GM18498 (cell line): ENCODE measurements at regions not wholly inside any gene's neighbourhood (a gene's known extent, or its start where the extent isn't known, plus 50 kb on each side); places are given as distances from the start of the nearest gene placed in this dataset.

ENCODE experiments used
- ATAC-seq: cut with Tn5 transposase; IDR thresholded peaks from one replicate; pipeline ENCODE4 v1.9.1; 2021; ENCODE audit warnings: mild to moderate bottlenecking, moderate library complexity; ENCODE audit not compliant: unreplicated experiment

DNA sequence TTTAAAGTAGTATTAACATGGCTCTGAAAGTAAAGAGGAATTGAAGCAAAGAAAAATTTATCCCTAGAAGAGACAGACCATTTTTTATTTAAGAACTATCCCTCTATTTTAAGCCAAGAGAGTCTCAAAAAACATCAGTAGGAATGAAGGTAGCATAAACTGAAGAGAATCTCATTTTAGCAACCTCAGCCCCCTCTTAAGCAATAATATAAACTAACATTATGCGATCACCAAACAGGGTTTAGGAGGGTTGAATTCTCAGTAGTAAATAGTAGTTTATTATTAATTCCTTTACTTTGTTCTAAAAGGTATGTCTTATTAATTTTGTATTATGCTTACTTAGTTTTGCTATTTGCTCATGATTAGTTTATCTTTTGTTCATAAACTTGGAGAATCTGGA is 287.4 kb downstream of the CDK5RAP2 start:
- no peak for ATAC-seq

DNA sequence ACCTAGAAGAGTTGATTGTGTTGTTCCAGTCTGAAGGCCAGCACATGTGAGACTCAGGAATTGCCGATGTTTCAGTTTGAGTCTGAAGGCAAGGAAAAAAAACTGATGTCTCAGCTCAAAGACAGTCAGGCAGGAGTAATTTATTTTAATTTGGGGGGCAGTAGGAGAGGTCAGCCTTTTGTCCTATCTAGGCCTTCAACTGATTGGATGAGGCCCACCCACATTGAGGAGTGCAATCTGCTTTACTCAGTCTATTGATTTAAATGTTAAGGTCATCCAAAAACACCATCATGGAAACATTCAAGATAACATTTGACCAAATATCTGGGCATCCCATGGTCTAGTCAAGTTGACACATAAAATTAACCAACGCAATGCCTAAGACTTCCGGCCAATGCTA is 288.9 kb downstream of the CDK5RAP2 start:
- ATAC-seq, result no peak

DNA sequence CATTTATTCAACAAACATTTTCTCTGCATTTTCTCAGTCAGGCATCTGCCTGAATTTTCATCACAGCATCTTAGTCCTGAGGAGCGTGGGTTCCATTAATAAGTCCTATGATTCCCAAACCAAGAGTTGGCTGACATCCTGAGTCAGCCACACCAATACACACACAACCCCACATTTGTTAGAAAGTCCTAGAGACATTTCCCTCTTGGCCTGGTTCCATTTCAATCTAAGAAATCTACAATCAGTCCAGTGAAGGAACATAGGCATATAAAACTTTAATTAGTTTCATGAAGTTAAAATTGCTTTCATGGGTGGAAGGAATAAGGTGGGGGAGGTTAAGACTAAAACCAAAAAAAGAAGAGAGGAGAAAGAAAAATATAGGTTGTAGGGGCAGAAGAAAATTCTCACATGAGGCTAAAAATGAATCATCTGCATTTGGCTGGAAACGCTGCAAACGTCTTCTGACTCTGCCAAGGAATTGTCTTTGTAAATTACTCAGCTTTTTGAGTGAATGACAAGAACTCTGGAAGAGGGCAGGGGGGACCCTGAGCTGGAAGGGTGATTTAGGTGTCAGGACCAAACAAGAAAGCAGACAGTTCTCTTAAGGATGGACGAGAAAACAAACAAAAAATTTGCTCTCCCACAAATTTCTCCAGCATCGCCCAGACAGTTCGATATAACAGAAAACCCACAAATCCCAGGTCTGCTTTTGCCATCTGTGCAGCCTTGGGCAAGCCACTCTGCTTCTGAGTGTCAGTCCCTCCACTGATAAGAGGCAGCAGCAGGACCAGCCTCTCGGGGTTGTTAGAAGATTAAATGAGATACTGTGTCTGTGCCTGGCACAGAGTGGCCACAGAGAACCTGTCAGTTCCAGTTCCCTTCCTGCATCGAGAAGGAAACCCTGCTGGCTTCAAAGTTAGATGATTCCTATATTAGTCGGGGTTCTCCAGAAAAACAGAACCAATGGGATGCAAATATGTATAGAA is 289.7 kb downstream of the CDK5RAP2 start:
- ATAC-seq, result no peak

DNA sequence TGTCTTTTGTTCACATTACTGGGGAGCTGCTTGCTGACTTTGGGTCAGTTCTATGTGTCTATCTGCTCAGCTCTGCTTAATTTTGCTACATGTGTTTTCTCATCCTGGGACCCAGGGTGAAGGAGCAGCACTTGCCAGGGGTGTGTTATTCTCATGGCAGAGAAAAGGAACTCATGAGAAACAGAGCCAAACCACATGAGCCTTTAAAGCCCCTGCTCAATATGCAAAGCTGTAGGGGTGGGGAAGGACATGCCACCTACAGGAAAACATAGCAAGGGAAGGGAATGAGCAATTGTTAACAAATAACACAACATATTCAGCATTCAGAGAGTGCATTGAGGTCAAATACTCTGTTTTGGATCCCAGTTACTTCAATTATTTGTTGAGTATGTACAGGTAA is 290.9 kb downstream of the CDK5RAP2 start:
- no peak for ATAC-seq

DNA sequence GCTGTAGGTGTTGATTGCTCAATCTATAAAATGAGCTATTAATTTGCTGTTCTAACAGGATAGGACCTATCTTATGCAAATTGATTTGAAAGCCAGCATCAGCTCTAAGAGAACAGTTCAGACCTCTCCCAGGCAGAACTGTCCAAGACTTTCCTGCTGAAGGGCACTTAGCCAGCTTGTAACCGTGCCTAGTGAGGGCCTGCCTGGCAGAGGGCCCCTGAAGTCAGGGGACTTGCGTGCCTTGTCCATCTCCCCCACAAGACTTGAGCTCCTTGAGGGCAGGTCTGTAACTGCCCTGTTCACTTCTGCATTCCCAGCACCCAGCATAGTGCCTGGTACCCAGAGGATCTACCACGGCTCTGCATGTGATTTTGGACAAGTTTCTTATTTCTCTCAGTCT is 293.4 kb downstream of the CDK5RAP2 start:
- ATAC-seq, result no peak

DNA sequence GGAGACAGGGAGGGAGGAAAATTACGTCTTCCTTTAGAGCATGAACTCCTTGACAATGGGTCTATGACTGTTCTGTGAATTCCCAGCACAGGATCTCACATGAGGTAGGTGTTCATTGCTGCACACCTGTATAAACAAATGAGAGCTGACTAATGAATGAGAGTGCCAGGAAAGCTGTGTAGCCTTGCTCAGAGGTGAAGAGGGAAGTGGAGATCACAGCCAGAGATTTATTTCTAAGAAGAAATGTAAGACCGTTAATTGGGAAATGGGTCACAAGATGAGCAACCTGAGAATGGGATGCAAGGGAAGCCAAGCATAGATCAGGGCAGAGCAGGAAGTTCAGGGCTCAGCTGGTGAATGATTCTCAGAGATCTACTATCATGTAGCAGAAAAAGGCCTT is 295.1 kb downstream of the CDK5RAP2 start:
- no peak for ATAC-seq

DNA sequence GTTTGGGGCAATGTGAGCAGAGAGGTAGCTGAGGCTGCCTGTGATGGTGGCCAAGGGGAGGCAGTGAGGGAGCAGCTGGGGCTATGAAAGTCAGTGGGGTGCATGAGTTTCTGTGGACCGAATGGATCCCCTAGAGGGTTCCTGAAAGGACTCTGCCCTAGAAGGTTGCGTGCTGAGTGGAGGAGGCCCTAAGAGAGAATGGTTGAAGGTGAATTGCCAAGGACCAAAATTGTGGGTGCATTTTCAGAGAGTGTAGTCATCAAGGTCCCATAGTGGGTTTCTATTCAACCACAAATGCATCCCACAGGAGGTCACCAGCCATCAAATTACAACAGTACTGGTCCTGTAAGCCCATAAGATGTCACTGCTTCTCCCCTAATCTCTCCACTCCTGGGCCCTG is 298.3 kb downstream of the CDK5RAP2 start:
- ATAC-seq, result no peak

DNA sequence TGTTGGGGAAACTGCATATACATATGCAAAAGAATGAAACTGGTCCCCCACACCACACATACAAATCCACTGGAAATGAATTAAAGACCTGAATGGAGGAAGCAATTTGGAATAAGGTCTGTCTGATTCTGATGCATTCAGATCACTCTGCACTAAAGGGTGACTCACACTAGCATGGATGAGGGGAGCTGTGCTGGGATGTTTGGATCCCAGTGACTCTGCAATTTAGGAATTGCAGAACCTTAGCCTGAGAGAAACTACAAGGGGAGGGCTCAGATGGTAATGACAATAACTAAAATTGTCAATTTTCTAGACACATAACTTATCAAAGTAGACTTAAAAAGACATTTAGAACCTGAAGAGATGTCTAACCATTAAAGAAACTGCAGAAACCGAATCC is 312.0 kb downstream of the CDK5RAP2 start:
- ATAC-seq, result no peak

DNA sequence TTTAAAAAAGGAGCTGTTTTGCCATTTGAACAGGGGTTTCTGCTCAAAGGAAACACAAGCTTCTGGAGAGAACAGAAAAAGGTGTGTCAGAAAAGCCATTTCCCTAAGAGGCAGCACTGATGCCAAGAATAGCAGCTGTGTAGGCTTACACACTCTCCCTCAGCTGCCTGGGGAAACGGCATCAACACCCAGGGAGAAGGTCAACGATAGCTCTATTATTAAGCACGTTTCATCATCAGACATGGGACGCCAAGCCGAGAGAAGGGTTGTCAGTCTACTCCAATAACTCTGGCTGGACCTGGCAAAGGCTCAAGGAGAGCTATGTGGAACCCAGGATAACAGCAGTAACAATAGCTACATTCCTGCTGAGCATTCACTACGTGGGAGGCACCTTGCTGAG is 314.2 kb downstream of the CDK5RAP2 start:
- no peak for ATAC-seq

DNA sequence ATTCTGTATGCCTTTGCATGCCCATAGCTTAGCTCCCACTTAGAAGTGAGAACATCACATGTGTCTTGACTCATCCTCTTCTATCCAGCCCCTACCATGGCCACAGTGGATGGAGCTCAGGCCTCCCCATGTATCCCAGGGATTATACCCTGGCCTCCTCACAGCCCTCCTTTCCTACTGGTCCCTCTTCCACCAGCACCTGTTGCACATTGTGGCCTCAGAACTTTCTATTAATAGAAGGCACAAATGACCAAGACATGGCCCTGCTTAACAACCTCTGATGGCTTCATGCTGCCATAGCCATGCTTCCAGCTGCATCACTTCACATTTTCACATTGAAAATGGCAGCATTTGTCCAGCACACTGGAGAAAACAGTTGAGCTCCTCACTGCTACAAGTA is 315.4 kb downstream of the CDK5RAP2 start:
- ATAC-seq, result no peak

DNA sequence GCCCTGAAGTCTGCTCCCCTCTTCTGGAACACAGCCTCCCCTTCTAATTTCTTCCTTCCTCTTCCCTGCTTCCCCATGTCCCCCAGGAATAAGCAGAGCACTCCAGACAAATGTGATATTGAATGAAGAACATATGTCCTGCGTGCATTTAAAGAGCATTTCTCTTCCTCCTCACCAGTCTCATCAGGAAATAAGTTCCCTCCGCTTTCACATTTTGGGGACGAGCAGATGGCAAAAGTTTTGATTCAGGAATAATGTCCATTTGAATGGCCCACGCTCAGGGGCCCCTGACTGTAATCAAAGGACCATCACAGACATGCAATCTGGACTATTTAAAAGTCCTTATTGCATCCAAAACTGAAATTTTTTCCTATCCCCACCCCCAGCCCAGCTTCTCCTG is 316.1 kb downstream of the CDK5RAP2 start:
- ATAC-seq, result no peak

DNA sequence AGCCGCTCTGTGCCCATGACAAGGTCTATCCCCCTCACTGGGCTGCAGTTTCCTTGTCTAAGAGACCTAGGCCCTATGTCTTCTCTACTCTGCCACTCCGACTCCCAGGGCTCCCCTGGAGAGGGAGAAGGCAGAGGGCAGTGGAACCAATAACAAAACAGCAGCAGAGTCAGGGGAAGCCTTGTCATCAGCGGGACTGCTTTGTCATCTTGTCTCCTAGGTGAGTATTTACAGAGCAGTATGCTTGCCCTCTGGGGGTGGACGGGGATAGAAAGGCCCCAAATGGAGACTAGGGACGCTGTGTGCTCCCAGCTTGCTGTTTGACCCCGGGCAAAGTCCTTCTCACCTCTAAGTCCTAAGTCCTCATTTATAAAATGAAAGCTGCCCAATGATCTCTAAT is 318.5 kb downstream of the CDK5RAP2 start:
- ATAC-seq, result no peak

DNA sequence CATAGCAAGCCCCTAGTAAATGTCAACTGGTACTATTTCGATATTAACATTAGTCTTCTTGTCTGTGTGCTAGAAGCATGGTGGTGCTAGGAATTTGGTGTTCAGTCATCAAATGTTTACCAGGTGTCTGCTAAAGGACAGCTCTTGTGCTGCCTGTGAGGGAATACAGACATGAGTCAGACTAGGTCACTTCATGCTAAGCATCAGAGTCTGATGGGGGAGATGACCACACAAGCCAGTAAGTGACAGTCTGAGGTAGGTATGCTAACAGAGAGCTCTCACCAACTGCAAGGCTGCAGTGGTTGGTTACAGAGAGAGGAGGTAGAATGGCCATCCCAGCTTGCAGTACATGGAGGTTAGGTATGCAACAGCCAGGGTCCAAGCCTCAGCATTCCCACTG is 320.9 kb downstream of the CDK5RAP2 start:
- ATAC-seq, result no peak

DNA sequence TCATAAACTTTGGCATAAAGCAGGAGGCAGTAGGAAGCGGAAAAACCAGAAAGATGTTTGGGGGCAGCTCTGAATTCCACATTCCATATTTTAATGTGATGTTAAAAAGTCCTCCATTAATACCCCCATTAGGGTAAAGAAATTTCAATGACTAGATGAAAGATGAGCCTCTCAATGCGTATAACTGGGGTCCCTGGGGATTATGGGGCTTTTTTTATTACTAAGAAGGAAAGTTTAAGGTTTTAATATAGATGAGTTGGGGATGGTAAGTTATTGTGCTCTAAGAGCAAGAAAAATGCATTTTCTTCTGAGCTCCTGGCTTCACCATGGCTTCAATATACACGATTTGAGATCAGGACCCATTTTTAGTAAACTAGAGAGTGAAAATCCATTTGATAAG is 321.9 kb downstream of the CDK5RAP2 start:
- ATAC-seq, result no peak

DNA sequence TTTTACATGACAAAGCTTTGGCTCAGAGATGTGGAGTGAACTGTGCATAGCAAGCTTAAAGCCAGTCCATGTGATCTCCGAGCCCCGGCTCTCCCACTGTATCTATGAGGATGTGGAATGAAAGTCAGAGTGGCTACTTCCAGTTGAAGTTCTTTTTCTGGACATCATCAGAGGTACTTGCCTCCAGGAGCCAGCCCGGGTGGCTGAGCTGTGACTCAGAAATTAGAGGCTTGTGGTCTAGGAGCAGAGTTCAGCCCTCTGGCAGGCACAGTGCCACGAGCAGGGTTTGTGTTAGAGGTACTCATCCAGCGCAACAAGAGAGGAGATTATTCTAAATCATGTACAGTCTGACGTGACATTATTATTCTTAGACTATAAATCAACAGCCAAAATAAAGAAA is 322.5 kb downstream of the CDK5RAP2 start:
- ATAC-seq, result no peak

DNA sequence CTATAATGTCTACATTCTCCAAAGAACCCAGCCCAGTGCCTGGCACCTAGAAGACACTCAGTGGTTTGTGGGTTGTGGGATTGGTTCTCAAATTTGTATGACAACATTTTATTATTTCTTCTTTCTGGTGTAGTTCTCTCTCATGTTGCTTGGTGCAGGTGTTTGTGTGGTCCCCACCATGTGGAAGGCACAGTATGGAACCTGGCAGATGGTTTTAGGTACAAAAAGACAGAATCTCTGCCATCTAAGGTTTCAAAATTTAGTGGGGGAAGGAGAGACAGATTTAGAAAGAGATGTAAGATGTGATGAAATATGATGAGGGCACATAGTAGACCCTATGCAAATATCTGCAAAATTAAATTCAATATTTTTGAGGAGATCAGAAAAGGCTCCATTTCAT is 323.8 kb downstream of the CDK5RAP2 start:
- no peak for ATAC-seq

DNA sequence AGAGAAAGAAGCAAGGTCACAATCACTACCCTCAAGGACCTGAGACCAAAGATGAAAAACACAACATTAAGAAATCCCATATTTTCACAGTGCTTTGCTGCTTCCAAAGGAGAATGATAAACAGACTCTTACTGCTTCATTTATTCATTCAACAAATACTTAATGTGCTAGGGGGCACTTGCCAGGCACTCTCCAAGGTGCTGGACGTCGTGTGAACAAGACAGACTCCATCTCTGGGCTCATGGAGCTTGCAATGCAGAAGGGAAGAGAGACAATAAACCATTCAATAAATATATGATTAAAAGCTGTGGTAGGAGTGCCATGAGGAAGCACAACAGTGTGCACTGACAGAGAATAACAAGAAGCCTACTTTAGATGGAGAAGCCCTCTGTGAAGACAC is 327.7 kb downstream of the CDK5RAP2 start:
- ATAC-seq, result no peak

DNA sequence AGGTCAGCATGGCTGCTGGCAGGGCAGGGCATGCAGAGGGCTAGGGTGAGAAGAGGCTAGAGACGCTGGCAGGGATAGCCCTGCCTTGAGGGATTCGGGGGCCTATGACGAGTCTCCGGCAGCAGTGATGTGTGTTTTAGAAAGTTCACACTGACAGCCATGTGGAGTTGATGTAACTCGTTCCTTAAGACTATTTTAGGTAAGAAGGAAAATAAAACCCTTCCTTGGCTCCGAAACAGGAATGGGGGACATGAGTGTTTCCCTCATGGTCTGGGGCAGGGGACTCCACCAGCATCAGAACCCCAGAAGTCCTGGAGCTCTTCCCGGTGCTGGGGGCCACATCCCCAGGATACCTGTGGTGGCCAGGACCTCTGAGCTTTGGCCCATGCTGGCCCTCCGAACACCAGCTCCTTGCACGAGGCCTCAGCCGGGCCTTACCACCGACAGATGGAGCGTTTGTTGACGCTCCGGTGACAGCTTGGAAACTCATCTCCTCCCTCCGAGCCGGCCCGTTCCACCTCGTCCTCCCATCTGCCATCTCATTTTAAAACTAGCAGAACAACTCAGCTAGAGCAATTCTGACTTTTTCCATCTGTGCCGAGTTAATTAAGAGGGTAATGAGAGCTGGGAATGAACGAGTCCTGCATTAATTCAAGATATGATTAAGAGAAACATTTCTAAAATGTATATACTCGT is 337.7 kb downstream of the CDK5RAP2 start:
- no peak for ATAC-seq

DNA sequence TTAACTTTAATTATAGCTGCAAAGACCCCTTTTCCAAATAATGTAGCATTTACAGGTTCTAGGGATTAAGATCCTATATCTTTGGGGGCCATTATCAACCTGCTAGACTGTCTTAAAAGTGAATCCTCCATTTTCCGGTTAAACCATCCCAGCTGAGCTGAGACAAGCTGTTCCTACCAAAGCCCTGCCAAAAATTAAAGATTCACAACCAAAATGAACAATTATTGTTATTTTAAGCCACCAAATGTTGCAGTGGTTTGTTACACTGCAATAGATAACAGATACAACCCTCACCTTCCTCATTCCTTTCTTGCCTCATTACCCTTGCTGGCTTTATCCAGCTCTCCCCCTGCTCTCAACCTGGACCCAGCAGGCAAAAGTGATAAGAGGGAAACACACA is 343.4 kb downstream of the CDK5RAP2 start:
- no peak for ATAC-seq

DNA sequence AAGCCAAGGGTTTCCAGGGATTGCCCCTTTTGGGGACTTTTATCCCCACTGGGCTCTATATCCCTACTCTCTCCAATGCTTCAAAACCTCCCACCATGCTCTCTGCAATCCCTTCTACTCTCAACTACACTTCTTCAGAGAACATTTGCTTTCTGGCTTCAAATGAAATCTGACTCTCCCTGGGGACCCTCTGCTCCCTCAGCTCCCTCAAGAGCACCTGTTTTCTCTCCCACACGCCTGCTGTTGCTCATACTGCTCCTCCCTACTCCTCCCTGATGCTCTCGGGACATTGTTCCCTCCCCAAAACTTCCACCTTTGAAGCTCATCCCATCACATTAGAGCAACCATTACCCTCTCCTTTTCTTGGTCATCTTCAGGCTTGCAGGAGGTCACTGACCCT is 344.9 kb downstream of the CDK5RAP2 start:
- no peak for ATAC-seq

DNA sequence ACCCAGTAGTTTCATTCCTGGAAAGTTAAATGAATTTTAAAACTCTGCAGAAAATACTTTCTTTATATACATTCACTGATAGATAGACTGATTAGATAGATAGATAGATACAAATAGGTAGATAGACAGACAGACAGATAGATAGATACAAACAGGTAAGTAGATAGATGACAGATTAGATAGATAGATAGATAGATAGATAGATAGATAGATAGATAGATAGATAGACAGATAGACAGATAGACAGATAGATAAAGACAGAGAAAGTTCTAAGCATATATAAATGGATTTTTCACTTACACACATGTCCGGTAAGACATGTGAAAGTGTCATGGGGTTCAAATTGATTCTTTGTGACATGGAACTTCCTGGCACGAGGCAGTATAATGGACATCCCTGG is 349.7 kb downstream of the CDK5RAP2 start:
- ATAC-seq, result no peak

DNA sequence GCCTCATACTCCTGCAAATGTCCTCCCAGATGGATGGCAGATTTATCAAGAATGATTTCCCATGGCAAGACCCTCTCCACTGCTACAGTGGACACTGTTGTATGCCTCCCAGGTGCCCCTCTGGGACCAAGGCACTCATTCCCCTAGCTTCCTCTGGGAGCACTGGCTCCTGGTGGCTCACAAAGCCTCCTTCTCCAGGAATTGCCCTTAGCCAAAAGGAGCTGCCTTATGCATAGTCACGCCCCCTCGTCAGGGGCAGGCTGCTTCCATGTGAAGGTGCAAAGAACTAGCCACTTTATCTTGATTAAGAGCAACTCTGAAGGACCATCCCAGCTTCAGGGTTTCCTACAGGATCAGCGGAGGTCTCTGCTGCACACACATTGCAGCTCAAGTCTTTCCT is 358.1 kb downstream of the CDK5RAP2 start:
- ATAC-seq, result no peak
